HG02840 (cell line): ENCODE measurements at regions not wholly inside any gene's neighbourhood (a gene's known extent, or its start where the extent isn't known, plus 50 kb on each side); places are given as distances from the start of the nearest gene placed in this dataset.

ENCODE experiments used
- ATAC-seq: cut with Tn5 transposase; IDR thresholded peaks from one replicate; pipeline ENCODE4 v1.9.1; 2021; ENCODE audit warnings: mild to moderate bottlenecking, moderate library complexity, moderate number of reproducible peaks; ENCODE audit not compliant: unreplicated experiment, low FRiP score

DNA sequence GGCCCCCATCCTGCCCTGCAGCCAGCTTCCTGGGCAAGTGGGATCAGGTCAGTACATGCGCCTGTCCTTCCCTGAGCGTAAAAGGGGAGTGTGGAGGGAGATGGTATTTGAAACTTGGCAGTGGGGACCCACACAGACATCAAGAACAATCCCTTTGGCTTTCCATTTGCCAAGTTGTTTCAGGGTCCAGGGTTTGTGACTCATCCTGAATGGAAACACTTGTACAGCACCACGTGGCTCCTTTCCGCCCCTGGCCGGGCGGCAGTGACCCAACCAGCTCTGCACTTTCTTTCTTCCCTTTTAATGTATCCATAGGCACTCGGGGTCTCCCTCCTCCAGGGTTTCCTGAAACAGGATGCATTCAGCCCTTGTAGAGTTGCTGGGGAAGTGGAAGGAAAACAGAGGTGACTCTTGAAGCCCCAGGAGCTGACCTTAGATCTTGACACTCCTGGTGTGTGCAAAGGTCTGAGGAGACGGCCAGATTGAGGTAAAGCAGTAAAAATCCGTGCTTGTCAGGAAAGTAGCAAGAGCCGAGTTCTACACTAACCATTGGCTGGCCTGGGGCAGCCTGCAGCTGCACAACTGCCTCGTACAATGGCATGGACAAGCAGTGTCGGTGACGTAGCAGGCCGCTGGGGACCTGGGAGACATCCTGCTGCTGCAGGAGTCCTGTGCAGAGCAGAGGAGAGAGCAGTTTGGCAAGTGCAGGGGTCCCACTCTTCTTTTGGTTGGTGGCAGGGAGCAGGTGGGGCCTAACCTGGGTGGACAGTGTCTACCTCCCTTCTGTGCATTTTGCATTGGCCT lies 189.8 kb downstream of the SNX19 start:
- ATAC-seq, result no peak

DNA sequence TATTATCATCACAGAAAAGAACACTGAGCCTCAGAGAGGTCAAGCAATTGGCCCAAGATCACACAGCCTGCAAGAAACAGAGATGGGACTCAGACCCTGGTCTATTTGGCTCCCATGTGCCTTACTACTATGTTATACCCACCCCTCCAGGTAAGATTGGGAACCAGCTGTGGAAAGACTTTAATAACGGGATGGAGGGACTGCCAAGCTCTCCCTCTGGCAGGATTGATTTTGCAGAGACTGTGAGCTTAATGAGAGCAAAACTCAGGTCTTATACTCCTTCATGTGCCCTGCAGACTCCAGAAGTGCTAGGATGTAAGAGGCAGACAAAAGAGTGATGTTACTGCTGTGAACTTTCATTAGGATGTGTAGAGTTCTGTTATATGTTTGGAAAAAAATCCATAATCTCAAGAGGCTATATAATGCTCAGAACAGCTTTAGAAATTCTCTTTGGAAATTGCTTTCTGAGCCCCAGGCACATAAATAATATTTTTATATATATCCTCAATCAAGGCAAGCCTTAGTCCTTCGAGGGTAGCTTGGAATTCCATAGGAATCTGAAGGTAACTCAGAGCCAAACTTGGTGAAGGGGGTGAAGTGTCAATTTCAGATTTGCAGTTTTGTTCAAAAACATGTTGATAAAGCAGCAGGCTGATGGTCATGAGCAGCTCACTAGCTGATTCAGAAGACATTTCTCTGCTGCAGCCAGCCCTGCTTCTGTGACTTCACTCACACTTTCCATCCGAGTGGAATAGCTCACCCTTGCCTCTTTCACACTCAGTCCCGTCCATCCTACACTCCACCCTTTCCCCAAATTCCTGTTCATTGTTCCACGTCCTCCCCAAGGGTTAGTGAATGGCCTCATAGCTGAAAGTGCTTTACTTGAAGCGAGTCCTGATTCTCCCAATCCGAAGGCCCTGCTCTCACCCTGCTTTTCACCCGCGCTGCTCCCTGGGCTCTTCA lies 188.8 kb downstream of the SNX19 start:
- ATAC-seq, result no peak

DNA sequence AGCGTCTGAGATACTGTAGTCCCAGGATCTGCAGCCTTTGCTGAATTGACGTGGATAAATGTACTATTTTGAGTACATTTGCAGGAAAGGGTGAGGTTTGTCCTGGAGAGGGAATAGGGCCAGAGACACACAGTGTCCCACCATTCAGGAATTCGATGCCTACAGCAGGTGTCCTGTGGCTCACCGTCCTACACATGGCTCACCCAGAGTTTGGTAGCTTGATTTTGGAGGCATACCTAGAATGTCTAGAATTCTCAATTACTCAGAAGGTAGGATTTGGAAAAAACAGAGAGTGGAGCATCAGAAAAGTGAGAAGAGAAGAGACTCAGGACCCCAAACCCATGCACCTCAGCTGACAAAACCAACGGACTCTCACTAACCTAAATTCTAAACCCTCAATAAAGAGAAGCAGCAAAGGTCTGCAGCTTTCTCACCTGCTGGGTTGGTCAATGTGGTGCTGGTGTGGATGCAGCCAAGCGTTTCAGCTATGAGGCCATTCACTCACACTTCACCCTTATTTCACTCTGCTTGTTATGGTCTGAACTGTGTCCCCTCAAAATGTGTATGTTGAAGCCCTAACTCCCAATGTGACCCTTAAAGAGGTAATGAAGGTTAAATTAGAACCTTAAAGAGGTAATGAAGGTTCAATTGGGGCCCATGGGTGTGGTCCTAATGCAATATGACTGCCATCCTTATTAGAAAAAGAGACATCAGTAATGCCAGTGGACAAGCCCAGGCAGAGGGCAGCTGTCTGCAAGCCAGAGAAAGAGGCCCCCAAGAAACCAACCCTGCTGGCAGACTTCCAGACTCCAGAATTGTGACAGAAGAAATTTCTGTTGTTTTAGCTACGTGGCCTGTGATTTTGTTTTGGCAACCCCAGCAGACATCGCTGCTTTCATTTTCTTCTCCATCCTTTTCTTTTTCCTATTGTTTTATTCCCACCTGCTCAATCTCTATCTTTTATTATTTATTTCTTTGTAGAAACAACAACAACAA lies 187.8 kb downstream of the SNX19 start:
- no peak for ATAC-seq

DNA sequence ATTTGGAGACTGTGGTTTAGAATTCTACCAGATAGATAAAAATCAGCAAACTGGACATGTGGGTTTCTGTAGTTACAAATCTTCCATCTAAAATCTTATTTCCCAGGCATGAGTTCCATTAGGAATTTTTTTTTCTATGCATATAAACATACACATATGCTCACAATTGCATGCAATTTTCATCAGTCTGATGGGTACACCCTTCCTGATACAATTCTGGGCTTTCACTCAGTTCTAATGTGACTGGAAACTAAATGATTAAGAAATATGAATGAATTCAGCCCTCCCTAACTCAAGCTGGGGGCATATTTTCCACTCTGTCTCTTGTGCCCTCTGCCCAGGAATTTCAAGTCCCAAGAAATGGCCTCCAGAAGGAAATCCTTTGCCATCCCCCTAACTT lies 187.1 kb downstream of the SNX19 start:
- no peak for ATAC-seq

DNA sequence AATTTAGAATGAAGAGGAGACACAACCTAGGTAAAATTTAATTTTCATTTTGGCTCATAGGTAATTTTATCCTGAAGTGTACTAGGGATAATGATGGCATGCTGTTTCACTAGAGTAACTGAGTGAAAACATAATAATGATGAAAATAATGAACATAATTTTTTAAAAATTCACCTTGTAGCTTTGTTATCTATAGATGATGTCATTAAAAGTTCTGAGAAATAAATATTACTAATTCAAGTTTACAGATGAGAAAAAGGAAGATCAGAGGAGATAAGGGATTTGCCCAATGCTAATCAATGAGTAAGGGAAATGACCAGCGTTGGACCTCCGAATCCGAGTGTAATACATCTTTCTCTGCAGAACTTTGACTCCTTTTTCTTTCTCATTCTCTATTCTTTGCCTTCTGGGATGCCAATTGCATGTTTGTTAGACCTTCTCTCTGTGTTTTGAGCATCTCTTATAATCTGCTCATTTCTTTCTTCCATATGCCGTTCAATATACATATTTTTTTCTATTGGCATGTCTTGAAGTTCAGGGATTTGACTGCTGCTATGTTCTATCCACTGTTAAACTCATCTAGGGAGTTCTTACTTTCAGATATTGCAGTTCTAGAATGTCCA lies 186.5 kb downstream of the SNX19 start:
- ATAC-seq, result no peak

DNA sequence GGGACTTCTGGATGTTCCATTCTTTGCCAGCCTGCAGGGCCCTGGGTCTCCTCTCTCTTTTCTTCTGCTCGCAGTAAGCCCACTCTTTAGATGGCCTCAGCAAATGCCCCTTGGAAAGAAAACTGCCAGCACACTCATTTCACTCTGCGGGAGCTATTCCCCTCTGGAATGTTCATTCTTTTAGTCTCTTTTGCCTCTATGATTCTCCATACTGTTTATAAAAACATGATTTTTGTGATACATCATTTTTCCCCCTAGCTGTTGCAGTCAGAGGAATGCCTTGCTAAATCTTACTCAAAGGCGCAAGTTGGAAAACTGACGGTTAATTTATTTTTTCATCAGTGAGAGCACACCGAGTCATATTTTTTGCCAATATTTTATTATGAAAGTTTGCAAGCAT lies 184.9 kb downstream of the SNX19 start:
- no peak for ATAC-seq

DNA sequence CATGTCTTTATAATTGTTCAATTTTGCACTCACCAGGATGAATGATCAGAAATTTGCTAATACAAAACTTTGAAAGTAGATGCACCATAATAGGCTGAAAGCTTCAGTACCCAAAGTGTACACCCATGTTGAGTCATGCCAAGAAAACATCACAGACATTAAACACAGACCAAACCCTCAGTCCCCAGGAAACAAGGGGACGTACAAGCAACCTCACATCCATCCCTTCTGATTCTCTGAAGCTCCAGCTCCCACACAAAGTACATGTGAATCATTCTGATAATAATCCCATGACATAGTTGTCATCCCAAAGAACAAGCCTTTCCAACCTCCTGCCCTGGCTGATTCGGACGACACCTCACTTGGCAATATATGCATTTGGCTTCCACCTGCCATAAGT lies 183.8 kb downstream of the SNX19 start:
- no peak for ATAC-seq

DNA sequence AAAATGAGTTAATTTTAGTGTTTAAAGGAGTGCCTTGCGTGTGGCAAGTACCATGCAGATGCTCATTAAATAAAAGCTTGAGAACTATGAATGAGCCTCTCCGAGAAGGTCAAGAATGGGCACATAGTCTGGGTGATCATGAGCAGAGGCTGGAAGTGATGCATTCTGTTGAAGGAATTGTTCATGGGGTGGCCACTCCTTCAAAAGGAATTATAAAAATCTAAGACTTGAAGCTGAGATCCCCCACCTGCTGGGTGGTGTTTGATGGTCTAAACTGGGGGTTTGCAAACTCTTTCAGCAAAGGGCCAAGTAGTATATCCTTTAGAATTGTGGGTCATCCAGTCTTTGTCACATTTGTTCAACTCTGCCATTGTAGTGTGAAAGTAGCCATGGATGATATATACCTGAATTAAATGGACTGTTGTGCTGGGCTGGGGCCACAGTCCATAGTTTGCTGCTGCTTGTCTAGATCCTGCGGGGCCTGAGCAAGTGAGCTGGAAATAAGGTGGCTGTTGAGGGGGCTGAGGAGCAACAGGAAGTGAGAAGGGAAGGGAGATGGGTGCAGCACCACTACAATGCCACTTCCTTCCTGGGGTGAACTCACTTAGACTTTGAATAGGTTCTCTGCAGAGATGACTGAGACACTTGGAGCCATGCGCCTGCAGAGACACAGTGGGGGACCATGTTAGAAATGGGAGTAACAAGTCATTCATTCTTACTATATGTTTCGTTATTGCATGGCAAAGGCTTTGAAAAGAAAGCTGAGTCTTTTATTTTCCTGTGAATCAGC lies 179.0 kb downstream of the SNX19 start:
- ATAC-seq, result no peak

DNA sequence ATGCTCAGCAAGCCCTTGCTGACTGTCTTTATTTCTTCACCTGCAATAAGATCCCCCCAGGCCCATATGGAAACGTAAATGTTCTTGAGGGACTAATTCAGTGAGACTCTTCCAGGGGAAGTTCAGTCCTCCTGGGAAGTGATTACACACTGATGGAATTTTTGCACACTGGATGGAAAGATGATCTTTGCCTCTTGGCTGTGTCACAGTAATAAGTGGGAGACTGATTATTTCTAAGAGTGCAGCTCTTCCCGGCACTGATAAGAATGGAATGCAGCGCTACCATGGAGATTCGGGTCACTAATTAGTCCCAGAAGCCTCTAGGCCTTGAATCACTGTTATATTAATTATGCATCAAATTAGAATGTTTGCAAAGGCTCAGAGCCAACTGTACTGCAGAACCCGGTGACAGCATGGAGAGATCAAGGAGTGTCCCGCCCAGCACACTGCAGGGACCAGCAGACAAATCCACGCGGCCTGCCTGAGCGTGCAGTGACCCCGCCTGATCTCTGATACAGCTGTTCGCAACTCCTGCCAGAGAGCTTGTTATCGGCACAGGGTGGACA lies 178.3 kb downstream of the SNX19 start:
- no peak for ATAC-seq

DNA sequence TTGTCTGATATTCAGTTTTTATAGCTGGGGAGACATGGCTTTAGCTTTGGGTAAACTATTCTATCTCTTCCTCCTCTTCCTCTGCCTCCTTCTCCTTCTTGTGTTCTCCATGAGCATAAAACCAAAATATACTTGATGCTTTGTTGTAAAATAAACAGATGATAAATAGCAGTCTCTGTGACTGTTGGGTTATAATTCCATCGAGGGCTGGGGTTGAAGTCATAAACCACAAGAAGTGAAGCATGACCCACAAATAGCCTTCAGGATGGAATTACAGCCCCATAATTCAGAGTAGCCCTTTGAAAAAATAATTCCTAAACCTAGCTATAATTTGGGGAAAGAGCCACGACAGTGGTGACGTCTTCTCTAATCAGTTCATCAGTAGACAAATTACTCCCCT lies 177.7 kb downstream of the SNX19 start:
- ATAC-seq, result no peak

DNA sequence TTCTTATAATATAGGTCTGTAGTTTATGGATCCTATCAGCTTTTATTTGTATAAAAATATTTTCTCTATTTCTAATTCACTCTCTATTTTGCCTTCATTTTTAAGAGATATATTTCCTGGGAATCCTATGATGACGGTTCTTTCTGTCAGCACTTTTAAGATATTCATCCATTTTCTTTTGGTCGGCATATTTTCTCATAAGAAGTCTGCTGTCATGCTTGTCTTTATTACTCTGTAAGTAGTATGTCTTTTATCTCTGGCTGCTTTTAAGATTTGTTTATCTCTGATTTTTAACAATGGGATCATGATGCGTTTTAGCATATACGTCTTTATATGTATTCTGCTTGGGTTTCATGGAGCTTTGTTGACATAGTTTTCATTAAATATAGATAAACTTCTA lies 175.5 kb downstream of the SNX19 start:
- no peak for ATAC-seq

DNA sequence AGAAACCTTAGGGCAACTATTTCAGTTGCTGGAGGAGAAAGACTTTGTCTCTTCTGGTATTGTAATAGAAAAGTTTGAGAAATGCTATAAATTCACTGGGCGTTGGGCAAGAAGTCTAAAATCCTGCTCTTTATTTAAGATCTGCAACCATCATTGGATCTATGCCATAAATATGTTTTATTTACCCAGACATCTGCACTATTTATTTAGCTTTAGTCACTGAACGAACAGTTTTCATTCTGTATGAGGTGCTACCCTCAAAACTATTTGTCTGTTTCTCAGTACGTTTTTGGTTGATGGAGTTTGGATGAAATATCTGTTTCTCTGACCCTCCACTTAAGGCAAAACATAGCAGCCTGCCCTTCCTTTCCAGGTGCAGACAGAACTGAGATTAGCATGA lies 171.5 kb downstream of the SNX19 start:
- ATAC-seq, result no peak

DNA sequence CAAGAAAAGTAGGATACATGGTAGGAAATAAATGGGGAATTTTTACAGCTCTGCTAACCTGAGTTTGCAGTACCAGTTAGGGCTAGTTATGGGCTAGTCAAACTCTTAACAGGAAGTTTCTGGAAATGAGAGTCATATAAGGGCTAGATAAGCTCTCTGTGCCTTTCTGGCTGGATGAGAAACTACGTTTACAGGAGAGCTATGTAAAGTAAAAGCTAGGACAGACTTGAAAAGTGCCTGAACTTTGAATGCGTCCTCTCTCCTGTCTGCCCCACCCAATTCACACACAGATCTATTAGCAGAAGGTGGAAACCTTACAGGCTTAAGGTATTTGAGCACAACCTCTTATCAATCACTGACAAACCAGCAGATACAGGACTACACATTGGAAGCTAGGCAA lies 167.1 kb downstream of the SNX19 start:
- ATAC-seq, result no peak

DNA sequence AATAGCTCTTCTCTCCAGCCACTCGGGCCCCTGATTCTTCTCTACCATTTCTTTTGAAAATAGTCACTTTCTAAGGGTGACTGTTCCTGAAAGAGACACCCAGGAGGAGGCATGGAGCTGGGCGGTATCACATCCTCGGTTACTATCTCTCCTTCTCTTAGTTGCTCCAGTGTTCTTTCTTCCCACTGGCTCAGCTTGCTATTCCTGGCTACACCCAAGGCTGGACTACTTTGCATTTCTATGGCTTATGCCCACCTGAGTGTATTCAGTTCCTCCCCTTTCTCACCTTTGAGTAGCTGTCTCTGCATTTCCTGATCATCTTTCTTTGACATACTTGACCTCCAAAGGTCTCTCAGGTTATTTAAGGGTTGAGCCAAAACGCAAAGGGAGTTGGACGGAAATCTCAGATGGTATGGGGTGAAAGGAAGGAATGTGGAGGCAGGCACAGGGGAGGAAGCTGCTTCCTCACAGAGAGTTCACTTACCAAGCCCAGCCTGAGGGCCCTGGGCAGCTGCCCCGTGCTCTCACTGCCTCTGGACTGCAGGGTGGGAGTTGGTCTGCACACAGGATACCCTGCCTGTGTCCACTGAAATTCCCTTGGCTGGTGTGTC lies 155.7 kb downstream of the SNX19 start:
- ATAC-seq, result no peak

DNA sequence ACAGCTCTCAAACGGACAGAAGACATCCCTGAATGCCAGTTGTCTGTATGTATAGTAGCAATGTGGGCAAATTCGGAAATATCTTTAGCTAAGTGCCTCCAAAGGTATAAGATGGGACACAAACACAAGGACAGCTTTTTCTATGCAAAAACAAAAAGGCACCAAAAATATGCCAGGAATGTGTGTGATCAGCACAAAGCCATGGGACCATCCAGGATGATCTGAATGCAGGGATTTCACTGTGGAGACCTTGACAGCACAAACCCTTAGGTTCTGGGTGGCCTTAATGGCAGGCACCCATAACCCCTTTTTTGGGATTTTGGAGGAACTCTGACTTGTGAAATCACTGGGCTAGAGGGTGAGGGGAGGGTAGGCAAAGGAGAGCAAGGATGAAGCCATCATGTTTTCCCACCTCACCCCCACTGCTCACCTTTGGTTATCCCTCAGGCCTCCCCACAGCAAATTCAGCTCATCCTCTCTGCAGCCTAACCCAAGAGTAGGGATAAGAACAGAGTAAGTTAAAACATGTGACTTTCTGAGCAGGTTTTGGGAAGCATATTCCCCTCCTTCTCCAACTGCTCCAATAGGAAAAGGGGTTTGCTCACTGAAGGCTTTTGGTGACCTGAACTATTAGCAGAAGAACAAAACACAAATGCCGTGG lies 154.6 kb downstream of the SNX19 start:
- ATAC-seq, result no peak

DNA sequence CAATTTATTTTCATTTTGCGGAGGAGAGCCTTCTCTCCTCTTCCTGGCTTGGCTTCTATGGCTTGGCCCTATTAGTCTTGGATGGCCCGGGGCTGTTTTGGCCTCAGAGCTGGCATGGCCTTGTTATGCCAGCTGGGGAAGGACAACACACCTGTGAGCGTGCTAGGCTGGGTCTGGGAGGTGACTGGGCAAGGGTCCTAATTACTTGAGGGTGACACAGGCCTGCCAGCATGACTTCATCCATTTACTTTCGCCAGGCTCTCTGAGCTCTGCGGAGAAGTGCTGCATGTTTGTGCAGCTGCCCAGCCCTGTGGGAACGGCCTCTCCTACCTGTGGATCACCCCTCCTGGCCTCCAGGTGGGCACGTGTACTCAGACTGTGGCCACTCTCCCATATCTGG lies 153.6 kb downstream of the SNX19 start:
- no peak for ATAC-seq

DNA sequence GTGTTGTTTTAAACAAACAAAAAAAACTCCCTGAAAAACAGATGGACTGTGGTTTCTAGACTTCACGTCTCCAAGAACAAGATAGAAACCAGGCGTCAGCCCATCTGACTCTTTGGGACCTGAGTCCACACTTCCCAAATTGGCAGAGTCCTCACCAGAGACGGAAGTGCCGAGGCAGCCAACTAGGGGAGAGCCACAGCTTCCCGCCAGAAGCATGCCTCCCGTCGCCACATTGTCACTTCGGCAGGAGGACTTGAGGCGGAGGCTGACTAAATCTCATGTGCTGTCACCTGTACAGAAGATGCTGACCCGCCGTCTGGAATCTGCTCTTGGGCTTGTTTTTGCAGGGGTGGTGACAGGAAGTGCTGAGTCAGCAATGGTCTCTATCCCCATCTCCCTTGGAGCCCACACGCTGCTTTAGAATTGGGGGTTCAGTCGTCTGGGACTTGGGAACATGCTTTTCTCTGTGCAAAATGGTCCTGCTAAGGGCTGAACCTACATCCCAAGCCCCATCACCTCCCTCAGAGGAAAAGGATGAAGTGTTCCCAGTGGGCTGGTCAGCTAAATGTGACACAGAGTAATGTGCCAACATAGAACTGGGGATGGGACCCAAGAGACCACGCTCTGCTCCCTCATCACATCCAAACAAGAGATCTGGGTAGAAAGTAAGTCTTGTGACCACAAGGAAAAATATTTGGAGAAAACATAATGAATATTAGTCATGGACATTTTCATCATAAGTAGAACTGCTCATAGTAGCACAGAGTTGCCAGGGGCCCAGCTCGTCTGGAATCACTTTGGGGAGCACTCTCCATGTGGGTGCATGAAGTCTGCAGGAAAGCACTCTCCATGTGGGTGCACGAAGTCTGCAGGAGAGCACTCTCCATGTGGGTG lies 152.9 kb downstream of the SNX19 start:
- no peak for ATAC-seq
